ENCODE measurements at regions not wholly inside any gene's neighbourhood (a gene's known extent, or its start where the extent isn't known, plus 50 kb on each side); places are given as distances from the start of the nearest gene placed in this dataset.

GRCh38 chr7:68422281-68422680 is 1176.0 kb upstream of the AUTS2 start:
- H3K9ac ChIP-seq (ENCODE audit: low read length): no peak overlapping the region
- no peaks in the 10 kb centered on the region for H3K27me3 Mint-ChIP-seq (ENCODE audit: low read depth, unreplicated experiment)
- no peaks in the 10 kb centered on the region for H3K36me3 Mint-ChIP-seq (ENCODE audit: low read depth, unreplicated experiment)
- no peak overlapping the region for H3K4me3 ChIP-seq (ENCODE audit: insufficient read depth, low read depth, low read length)
- no peak for DNase-seq (ENCODE audit: low read depth)
- no peak overlapping the region for H3K27ac ChIP-seq (ENCODE audit: low read depth, low read length)
- H3K36me3 ChIP-seq (ENCODE audit: insufficient read depth, low read length): no peaks in the 10 kb centered on the region
- peaks cover 13% of the 10 kb centered on the region for H3K9me3 Mint-ChIP-seq (ENCODE audit: unreplicated experiment)
- no peak overlapping the region for H3K4me2 ChIP-seq (ENCODE audit: low read length)
- no peak overlapping the region for H3K27ac Mint-ChIP-seq (ENCODE audit: unreplicated experiment)
- H4K20me1 ChIP-seq (ENCODE audit: insufficient read depth, low read length): no peaks in the 10 kb centered on the region
- no peak overlapping the region for H2AFZ ChIP-seq (ENCODE audit: low read depth, low read length)
- no peak for FAIRE-seq
- H3K4me1 ChIP-seq (ENCODE audit: insufficient read depth, low read length): no peaks in the 10 kb centered on the region
- H3K79me2 ChIP-seq (ENCODE audit: insufficient read depth, low read length): no peaks in the 10 kb centered on the region
- TF ChIP-seq CTCF (IDR thresholded peaks at IDR 0.05; ENCODE audit: insufficient read depth, low read depth, low read length) (no peak), EZH2 (IDR thresholded peaks at IDR 0.05; ENCODE audit: insufficient read depth, low read length) (no peak)
- no peaks in the 10 kb centered on the region for H3K4me1 Mint-ChIP-seq (ENCODE audit: low read depth, unreplicated experiment)
- H3K27me3 ChIP-seq (ENCODE audit: insufficient read depth, low read length): no peaks in the 10 kb centered on the region
- H3K9me3 ChIP-seq (ENCODE audit: insufficient read depth, low read depth, low read length): no peaks in the 10 kb centered on the region
- no peak overlapping the region for H3K4me3 Mint-ChIP-seq (ENCODE audit: unreplicated experiment)

GRCh38 chr7:68423356-68423755 is 1174.9 kb upstream of the AUTS2 start:
- no peak overlapping the region for H2AFZ ChIP-seq (ENCODE audit: low read depth, low read length)
- no peaks in the 10 kb centered on the region for H3K36me3 Mint-ChIP-seq (ENCODE audit: low read depth, unreplicated experiment)
- H3K4me3 ChIP-seq (ENCODE audit: insufficient read depth, low read depth, low read length): no peak overlapping the region
- no peak overlapping the region for H3K27ac Mint-ChIP-seq (ENCODE audit: unreplicated experiment)
- H3K9ac ChIP-seq (ENCODE audit: low read length): no peak overlapping the region
- no peaks in the 10 kb centered on the region for H3K27me3 Mint-ChIP-seq (ENCODE audit: low read depth, unreplicated experiment)
- TF ChIP-seq EZH2 (IDR thresholded peaks at IDR 0.05; ENCODE audit: insufficient read depth, low read length): no peak
- TF ChIP-seq CTCF (IDR thresholded peaks at IDR 0.05; ENCODE audit: insufficient read depth, low read depth, low read length): no peak
- peaks cover 14% of the 10 kb centered on the region for H3K9me3 Mint-ChIP-seq (ENCODE audit: unreplicated experiment)
- H3K4me1 ChIP-seq (ENCODE audit: insufficient read depth, low read length): no peaks in the 10 kb centered on the region
- no peaks in the 10 kb centered on the region for H3K27me3 ChIP-seq (ENCODE audit: insufficient read depth, low read length)
- H4K20me1 ChIP-seq (ENCODE audit: insufficient read depth, low read length): no peaks in the 10 kb centered on the region
- no peaks in the 10 kb centered on the region for H3K36me3 ChIP-seq (ENCODE audit: insufficient read depth, low read length)
- no peaks in the 10 kb centered on the region for H3K79me2 ChIP-seq (ENCODE audit: insufficient read depth, low read length)
- H3K27ac ChIP-seq (ENCODE audit: low read depth, low read length): no peak overlapping the region
- no peak for DNase-seq (ENCODE audit: low read depth)
- no peaks in the 10 kb centered on the region for H3K4me1 Mint-ChIP-seq (ENCODE audit: low read depth, unreplicated experiment)
- FAIRE-seq: no peak
- no peak overlapping the region for H3K4me3 Mint-ChIP-seq (ENCODE audit: unreplicated experiment)
- no peak overlapping the region for H3K4me2 ChIP-seq (ENCODE audit: low read length)
- H3K9me3 ChIP-seq (ENCODE audit: insufficient read depth, low read depth, low read length): no peaks in the 10 kb centered on the region

- Histone ChIP-seq H4K20me1 (ENCODE audit: insufficient read depth, low read length) (no peaks in the 10 kb centered on the region), H3K4me2 (ENCODE audit: low read length) (no peak overlapping the region), H2AFZ (ENCODE audit: low read depth, low read length) (no peak overlapping the region), H3K9me3 (ENCODE audit: insufficient read depth, low read depth, low read length) (no peaks in the 10 kb centered on the region), H3K9ac (ENCODE audit: low read length) (no peak overlapping the region), H3K27ac (ENCODE audit: low read depth, low read length) (no peak overlapping the region), H3K4me1 (ENCODE audit: insufficient read depth, low read length) (no peaks in the 10 kb centered on the region), H3K36me3 (ENCODE audit: insufficient read depth, low read length) (no peaks in the 10 kb centered on the region), H3K27me3 (ENCODE audit: insufficient read depth, low read length) (no peaks in the 10 kb centered on the region), H3K79me2 (ENCODE audit: insufficient read depth, low read length) (no peaks in the 10 kb centered on the region), H3K4me3 (ENCODE audit: insufficient read depth, low read depth, low read length) (no peak overlapping the region)
- peaks cover 18% of the 10 kb centered on the region for H3K9me3 Mint-ChIP-seq (ENCODE audit: unreplicated experiment)
- H3K27me3 Mint-ChIP-seq (ENCODE audit: low read depth, unreplicated experiment): no peaks in the 10 kb centered on the region
- FAIRE-seq (no peak), DNase-seq (ENCODE audit: low read depth) (no peak)
- no peak overlapping the region for H3K4me3 Mint-ChIP-seq (ENCODE audit: unreplicated experiment)
- no peaks in the 10 kb centered on the region for H3K36me3 Mint-ChIP-seq (ENCODE audit: low read depth, unreplicated experiment)
- H3K27ac Mint-ChIP-seq (ENCODE audit: unreplicated experiment): no peak overlapping the region
- TF ChIP-seq CTCF (IDR thresholded peaks at IDR 0.05; ENCODE audit: insufficient read depth, low read depth, low read length) (no peak), EZH2 (IDR thresholded peaks at IDR 0.05; ENCODE audit: insufficient read depth, low read length) (no peak)
- H3K4me1 Mint-ChIP-seq (ENCODE audit: low read depth, unreplicated experiment): no peaks in the 10 kb centered on the region
These were observed 1173.5 kb upstream of the AUTS2 start for GRCh38 chr7:68424658-68425297.

Data from astrocyte (in vitro differentiated cells and primary cell).